Neural cell (in vitro differentiated cells): ENCODE measurements at regions not wholly inside any gene's neighbourhood (a gene's known extent, or its start where the extent isn't known, plus 50 kb on each side); places are given as distances from the start of the nearest gene placed in this dataset.

Experiments used
- H2AFZ ChIP-seq: fragments of 200-600, 300-800 bp; sonication (generic), shearing (Covaris generic); 2 replicates; pipeline ENCODE4 v1.6.0; 2014; ENCODE audit warnings: low read depth, mild to moderate bottlenecking, antibody characterized with exemption, low read length, moderate library complexity
- H3F3A ChIP-seq: fragments of 200-600 bp; shearing (Covaris generic); 2 replicates; pipeline ENCODE4 v1.6.1; 2016; ENCODE audit warnings: mild to moderate bottlenecking, moderate library complexity, mixed read lengths, antibody characterized with exemption, low read length; ENCODE audit not compliant: insufficient read depth, poor library complexity, severe bottlenecking
- H3K27ac ChIP-seq: fragments of 200-600, 300-800 bp; sonication (generic), shearing (Covaris generic); 2 replicates; pipeline ENCODE4 v1.5.1; 2014; ENCODE audit warnings: mild to moderate bottlenecking, low read length, moderate library complexity
- H3K27me3 ChIP-seq: fragments of 300-800, 200-600 bp; sonication (generic), shearing (Covaris generic); 2 replicates; pipeline ENCODE4 v1.6.0; 2014; ENCODE audit warnings: mild to moderate bottlenecking, low read depth, low read length, moderate library complexity; ENCODE audit not compliant: insufficient read depth
- H3K36me3 ChIP-seq: fragments of 300-800, 200-600 bp; sonication (generic), shearing (Covaris generic); 2 replicates; pipeline ENCODE4 v1.5.1; 2014; ENCODE audit warnings: mild to moderate bottlenecking, antibody characterized with exemption, low read length, moderate library complexity; ENCODE audit not compliant: insufficient read depth
- H3K4me2 ChIP-seq: fragments of 300-800, 200-600 bp; sonication (generic), shearing (Covaris generic); 2 replicates; pipeline ENCODE4 v1.6.0; 2014; ENCODE audit warnings: mild to moderate bottlenecking, low read length
- H3K4me3 ChIP-seq: fragments of 300-800, 200-600 bp; sonication (generic), shearing (Covaris generic); 2 replicates; pipeline ENCODE4 v1.5.1; 2014; ENCODE audit warnings: mild to moderate bottlenecking, low read length, moderate library complexity
- H3K79me2 ChIP-seq: fragments of 200-600 bp; shearing (Covaris generic); replicated peaks from 2 replicates; pipeline ENCODE4 v1.6.0; 2014; ENCODE audit warnings: mild to moderate bottlenecking, low read length, moderate library complexity; ENCODE audit not compliant: insufficient read depth
- H3K9ac ChIP-seq: fragments of 300-800, 200-600 bp; sonication (generic), shearing (Covaris generic); 2 replicates; pipeline ENCODE4 v1.6.1; 2016; ENCODE audit warnings: mild to moderate bottlenecking, low read length, mixed read lengths
- H3K9me2 ChIP-seq: fragments of 200-600 bp; shearing (Covaris generic); 2 replicates; pipeline ENCODE4 v1.6.1; 2016; ENCODE audit warnings: mild to moderate bottlenecking, low read length, mixed read lengths; ENCODE audit not compliant: insufficient read depth
- H3K9me3 ChIP-seq: fragments of 200-600, 300-800 bp; sonication (generic), shearing (Covaris generic); 2 replicates; pipeline ENCODE4 v1.6.1; 2016; ENCODE audit warnings: mild to moderate bottlenecking, mixed run types, low read length, moderate library complexity, mixed read lengths
- H4K20me1 ChIP-seq: fragments of 200-600 bp; shearing (Covaris generic); 2 replicates; pipeline ENCODE4 v1.6.1; 2016; ENCODE audit warnings: mild to moderate bottlenecking, mixed run types; ENCODE audit not compliant: insufficient read depth
- EP300 ChIP-seq: fragments of 450-650 bp; conservative IDR thresholded peaks from 2 replicates; pipeline ENCODE4 v1.6.1; 2014; ENCODE audit warnings: antibody characterized with exemption, mild to moderate bottlenecking, moderate library complexity; ENCODE audit not compliant: poor library complexity, severe bottlenecking
- EZH2 ChIP-seq: fragments of 200-600, 300-800 bp; shearing (Covaris generic), sonication (generic); IDR thresholded peaks from 2 replicates; pipeline ENCODE4 v1.6.1; 2014; ENCODE audit warnings: antibody characterized with exemption, low read length, borderline replicate concordance, mild to moderate bottlenecking; ENCODE audit not compliant: insufficient read depth, poor library complexity, severe bottlenecking
- MXI1 ChIP-seq: fragments of 450-650 bp; conservative IDR thresholded peaks from 2 replicates; pipeline ENCODE4 v1.6.1; 2014; ENCODE audit warnings: antibody characterized with exemption, mild to moderate bottlenecking; ENCODE audit not compliant: poor library complexity, severe bottlenecking
- POLR2AphosphoS5 ChIP-seq: IDR thresholded peaks from 2 replicates; pipeline ENCODE4 v1.6.1; 2012
- RAD21 ChIP-seq: fragments of 450-650 bp; conservative IDR thresholded peaks from 2 replicates; pipeline ENCODE4 v1.6.1; 2014; ENCODE audit warnings: antibody characterized with exemption, mild to moderate bottlenecking, moderate library complexity
- SMC3 ChIP-seq: fragments of 450-650 bp; conservative IDR thresholded peaks from 2 replicates; pipeline ENCODE4 v1.6.1; 2014; ENCODE audit warnings: antibody characterized with exemption, mild to moderate bottlenecking, moderate library complexity; ENCODE audit not compliant: poor library complexity
- TAF1 ChIP-seq: IDR thresholded peaks from 2 replicates; pipeline ENCODE4 v1.6.1; 2012; ENCODE audit warnings: low read depth
- TF ChIP-seq, protein P1 (sequence below): IDR thresholded peaks from 2 replicates; pipeline ENCODE4 v1.6.1; 2012; ENCODE audit warnings: borderline replicate concordance
- TF ChIP-seq, protein P2 (sequence below): fragments of 450-650 bp; IDR thresholded peaks from 2 replicates; pipeline ENCODE4 v1.5.1; 2014; ENCODE audit warnings: antibody characterized with exemption, mild to moderate bottlenecking, moderate library complexity; ENCODE audit not compliant: poor library complexity, severe bottlenecking

DNA sequence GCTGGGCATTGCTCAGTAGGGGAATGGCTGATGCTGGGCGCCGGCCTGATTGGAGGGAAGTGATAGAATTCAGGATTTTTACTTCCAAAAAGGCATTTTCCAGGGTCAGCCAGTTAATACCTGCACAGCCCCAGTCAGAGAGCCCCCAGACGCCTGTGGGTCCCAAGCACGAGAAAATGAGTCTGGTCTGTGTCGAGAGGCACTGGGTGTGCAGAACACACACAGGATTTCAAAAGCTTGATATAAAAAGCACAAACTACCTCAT lies 164.6 kb upstream of the TNRC6C start:
- no peak overlapping the region for H2AFZ ChIP-seq
- TF ChIP-seq, protein P1, sequence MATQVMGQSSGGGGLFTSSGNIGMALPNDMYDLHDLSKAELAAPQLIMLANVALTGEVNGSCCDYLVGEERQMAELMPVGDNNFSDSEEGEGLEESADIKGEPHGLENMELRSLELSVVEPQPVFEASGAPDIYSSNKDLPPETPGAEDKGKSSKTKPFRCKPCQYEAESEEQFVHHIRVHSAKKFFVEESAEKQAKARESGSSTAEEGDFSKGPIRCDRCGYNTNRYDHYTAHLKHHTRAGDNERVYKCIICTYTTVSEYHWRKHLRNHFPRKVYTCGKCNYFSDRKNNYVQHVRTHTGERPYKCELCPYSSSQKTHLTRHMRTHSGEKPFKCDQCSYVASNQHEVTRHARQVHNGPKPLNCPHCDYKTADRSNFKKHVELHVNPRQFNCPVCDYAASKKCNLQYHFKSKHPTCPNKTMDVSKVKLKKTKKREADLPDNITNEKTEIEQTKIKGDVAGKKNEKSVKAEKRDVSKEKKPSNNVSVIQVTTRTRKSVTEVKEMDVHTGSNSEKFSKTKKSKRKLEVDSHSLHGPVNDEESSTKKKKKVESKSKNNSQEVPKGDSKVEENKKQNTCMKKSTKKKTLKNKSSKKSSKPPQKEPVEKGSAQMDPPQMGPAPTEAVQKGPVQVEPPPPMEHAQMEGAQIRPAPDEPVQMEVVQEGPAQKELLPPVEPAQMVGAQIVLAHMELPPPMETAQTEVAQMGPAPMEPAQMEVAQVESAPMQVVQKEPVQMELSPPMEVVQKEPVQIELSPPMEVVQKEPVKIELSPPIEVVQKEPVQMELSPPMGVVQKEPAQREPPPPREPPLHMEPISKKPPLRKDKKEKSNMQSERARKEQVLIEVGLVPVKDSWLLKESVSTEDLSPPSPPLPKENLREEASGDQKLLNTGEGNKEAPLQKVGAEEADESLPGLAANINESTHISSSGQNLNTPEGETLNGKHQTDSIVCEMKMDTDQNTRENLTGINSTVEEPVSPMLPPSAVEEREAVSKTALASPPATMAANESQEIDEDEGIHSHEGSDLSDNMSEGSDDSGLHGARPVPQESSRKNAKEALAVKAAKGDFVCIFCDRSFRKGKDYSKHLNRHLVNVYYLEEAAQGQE: no peak
- no peak for TF ChIP-seq EZH2
- no peak for TF ChIP-seq MXI1
- TF ChIP-seq TAF1: no peak
- TF ChIP-seq, protein P2, sequence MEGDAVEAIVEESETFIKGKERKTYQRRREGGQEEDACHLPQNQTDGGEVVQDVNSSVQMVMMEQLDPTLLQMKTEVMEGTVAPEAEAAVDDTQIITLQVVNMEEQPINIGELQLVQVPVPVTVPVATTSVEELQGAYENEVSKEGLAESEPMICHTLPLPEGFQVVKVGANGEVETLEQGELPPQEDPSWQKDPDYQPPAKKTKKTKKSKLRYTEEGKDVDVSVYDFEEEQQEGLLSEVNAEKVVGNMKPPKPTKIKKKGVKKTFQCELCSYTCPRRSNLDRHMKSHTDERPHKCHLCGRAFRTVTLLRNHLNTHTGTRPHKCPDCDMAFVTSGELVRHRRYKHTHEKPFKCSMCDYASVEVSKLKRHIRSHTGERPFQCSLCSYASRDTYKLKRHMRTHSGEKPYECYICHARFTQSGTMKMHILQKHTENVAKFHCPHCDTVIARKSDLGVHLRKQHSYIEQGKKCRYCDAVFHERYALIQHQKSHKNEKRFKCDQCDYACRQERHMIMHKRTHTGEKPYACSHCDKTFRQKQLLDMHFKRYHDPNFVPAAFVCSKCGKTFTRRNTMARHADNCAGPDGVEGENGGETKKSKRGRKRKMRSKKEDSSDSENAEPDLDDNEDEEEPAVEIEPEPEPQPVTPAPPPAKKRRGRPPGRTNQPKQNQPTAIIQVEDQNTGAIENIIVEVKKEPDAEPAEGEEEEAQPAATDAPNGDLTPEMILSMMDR: no peak
- no peak for TF ChIP-seq EP300
- no peak for TF ChIP-seq RAD21
- TF ChIP-seq SMC3: no peak
- TF ChIP-seq POLR2AphosphoS5: no peak
- no peaks in the 10 kb centered on the region for H4K20me1 ChIP-seq
- peaks cover 12% of the 10 kb centered on the region for H3K27me3 ChIP-seq
- no peak overlapping the region for H3K9ac ChIP-seq
- H3K4me3 ChIP-seq: no peak overlapping the region
- no peak overlapping the region for H3K27ac ChIP-seq
- no peaks in the 10 kb centered on the region for H3K9me3 ChIP-seq
- H3K79me2 ChIP-seq: no peaks in the 10 kb centered on the region
- H3K4me2 ChIP-seq: no peak overlapping the region
- no peaks in the 10 kb centered on the region for H3K36me3 ChIP-seq
- H3K9me2 ChIP-seq: no peaks in the 10 kb centered on the region
- no peaks in the 10 kb centered on the region for H3F3A ChIP-seq

DNA sequence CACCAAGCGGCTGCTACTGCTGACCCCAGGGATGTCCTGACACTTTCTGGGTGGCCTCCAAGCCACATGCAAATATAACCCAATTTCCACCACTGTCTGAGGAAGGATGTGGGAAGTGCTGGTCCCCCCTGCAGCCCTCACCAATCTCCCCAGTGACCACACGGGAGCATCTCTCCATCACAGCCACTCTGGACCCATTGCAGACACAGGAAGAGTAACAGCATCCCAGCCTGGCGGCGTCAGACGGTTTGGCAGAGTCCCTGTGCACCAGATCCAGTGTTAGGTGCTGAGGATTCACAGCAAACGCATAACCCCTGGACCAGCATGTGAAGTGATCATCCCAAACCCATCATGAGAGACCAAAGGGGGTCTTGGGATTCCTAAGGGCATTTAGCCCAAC lies 163.7 kb upstream of the TNRC6C start:
- H2AFZ ChIP-seq: no peak overlapping the region
- no peak overlapping the region for H3K27ac ChIP-seq
- H3K4me2 ChIP-seq: no peak overlapping the region
- H3K9ac ChIP-seq: no peak overlapping the region
- H3K79me2 ChIP-seq: no peaks in the 10 kb centered on the region
- H4K20me1 ChIP-seq: no peaks in the 10 kb centered on the region
- H3K27me3 ChIP-seq: peaks cover 12% of the 10 kb centered on the region
- H3K36me3 ChIP-seq: no peaks in the 10 kb centered on the region
- H3K4me3 ChIP-seq: no peak overlapping the region
- no peaks in the 10 kb centered on the region for H3F3A ChIP-seq
- no peaks in the 10 kb centered on the region for H3K9me3 ChIP-seq
- TF ChIP-seq EP300 (no peak), RAD21 (no peak), SMC3 (no peak)
- TF ChIP-seq, protein P2: no peak
- TF ChIP-seq, protein P1: no peak
- no peaks in the 10 kb centered on the region for H3K9me2 ChIP-seq
